ENCODE measurements at regions not wholly inside any gene's neighbourhood (a gene's known extent, or its start where the extent isn't known, plus 50 kb on each side); places are given as distances from the start of the nearest gene placed in this dataset.

GRCh38 chr11:27254744-27255446 lies 108.1 kb downstream of the CCDC34 start:
- no peak for DNase-seq (ENCODE audit: low read depth)
- no peak for TF ChIP-seq CTCF (IDR thresholded peaks at IDR 0.05; ENCODE audit: control insufficient read depth, extremely low read depth, insufficient read depth)
- H3K4me3 ChIP-seq (ENCODE audit: low read depth, low read length) = no peak overlapping the region

DNA sequence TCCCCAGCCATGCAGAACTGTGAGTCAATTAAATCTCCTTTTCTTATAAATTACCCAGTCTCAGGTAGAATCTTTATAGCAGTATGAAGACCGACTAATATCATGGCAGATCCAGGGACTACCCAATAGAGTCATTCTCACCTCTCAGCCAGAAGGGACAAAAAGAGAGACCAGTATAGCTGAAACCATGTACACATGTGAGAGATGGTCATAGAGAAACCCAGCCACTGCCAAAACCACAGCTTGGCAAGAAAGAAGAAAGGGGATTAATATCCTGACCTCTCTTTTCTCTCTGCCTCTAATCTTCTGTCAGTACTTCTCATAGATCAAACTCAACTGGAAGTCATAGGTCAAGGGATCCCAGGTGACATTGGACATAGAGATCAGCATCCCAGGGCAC lies 109.8 kb downstream of the CCDC34 start:
- DNase-seq (ENCODE audit: low read depth) = no peak
- TF ChIP-seq CTCF (IDR thresholded peaks at IDR 0.05; ENCODE audit: control insufficient read depth, extremely low read depth, insufficient read depth) = no peak
- no peak overlapping the region for H3K4me3 ChIP-seq (ENCODE audit: low read depth, low read length)

DNA sequence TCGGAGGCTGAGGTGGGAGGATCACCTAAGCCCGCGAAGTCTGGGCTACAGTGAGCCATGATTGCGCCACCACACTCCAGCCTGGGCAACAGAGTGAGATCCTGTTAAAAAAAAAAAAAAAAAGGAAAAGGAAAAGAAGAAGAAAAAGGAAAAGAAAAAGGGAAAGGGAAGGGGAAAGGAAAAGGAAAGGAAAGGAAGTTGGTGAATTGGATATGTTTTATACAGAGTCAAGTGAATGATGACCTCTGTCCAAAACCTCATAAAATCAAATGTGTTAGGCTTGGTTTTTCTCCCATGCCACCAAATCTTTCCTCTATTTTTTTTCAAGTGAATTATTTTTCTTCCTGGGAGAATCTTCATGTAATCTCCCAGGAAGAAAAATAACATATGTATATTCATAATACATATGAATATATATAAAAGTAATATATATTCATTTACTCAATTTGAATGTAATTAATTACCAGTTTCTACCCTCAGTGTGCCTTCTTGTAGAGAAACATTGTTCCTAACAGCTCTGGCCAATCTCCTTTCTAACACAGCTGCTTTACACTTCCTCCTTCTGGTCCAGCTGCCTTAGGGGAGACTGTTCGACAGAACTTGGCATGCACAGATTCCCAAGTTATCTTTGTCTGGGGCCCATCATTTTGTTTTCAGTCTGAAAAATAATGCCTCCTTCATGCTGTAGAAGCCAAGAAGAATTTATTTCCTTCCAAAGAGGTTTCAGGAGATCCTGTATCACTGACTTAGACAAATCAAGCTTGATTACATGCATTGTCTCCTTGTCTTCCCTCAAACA lies 111.9 kb downstream of the CCDC34 start:
- DNase-seq (ENCODE audit: low read depth) = no peak
- TF ChIP-seq CTCF (IDR thresholded peaks at IDR 0.05; ENCODE audit: control insufficient read depth, extremely low read depth, insufficient read depth) = no peak
- H3K4me3 ChIP-seq (ENCODE audit: low read depth, low read length) = no peak overlapping the region

DNA sequence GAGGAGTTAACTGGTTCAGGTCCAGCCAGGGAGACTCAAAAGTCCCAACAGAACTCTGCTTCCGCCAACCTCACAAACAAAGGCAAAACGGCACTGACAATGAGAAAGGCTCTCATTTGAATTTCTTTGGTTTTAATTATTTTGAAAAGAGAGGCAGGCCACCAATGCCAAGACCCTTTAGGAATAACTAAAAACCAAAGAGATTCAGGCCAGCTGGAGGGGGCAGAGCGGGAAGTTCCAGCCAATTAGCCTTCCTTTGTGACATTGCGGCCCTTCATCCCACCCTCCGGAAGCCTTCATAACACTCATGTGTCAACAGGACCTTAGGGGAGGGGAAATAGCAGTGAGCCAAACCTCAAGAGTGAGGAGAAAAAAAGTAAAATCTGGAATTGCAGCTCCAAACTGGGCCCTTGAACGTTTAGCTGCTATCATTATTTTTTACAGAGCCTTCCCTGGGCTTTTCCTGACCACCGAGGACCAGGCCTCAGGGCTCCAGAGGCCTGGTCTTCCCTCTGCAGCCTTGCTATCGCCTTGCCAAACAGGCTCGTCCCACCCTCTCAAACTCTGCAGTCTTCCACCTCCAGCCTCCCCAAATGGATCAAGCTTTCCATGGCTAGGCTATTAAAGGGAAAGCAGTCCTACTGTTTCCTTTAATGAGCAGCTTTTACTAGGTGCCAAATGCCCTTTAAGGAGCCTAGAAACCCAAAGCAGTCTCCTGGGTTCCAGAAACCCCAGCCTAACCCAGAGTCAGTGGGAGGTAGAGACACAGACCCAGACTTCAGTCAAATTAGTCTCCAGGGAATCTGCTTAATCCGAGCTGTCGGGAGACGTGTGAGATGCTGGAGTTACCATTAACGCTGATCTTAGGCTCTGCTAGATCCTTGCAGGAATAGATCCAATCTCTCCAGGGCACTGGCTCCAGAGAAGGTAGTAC lies 114.2 kb downstream of the CCDC34 start:
- no peak for DNase-seq (ENCODE audit: low read depth)
- no peak overlapping the region for H3K4me3 ChIP-seq (ENCODE audit: low read depth, low read length)
- no peak for TF ChIP-seq CTCF (IDR thresholded peaks at IDR 0.05; ENCODE audit: control insufficient read depth, extremely low read depth, insufficient read depth)

- no peak overlapping the region for H3K4me3 ChIP-seq (ENCODE audit: low read depth, low read length)
- DNase-seq (ENCODE audit: low read depth) = no peak
- no peak for TF ChIP-seq CTCF (IDR thresholded peaks at IDR 0.05; ENCODE audit: control insufficient read depth, extremely low read depth, insufficient read depth)
Observed at GRCh38 chr11:27247660-27248059, 115.4 kb downstream of the CCDC34 start.

GRCh38 chr11:27246925-27247324 lies 116.1 kb downstream of the CCDC34 start:
- DNase-seq (ENCODE audit: low read depth) = no peak
- TF ChIP-seq CTCF (IDR thresholded peaks at IDR 0.05; ENCODE audit: control insufficient read depth, extremely low read depth, insufficient read depth) = no peak
- H3K4me3 ChIP-seq (ENCODE audit: low read depth, low read length) = no peak overlapping the region
